Activated B cell treated with CpG ODN at 0.5 μM for 24 hours (primary cell): ENCODE measurements at regions not wholly inside any gene's neighbourhood (a gene's known extent, or its start where the extent isn't known, plus 50 kb on each side); places are given as distances from the start of the nearest gene placed in this dataset.

Experiments used
- ATAC-seq: fragments of 200-7000 bp; cut with Tn5 transposase; one replicate; pipeline ENCODE4 v1.10.0; 2021; ENCODE audit warnings: low read depth, mild to moderate bottlenecking, moderate library complexity
- CTCF ChIA-PET: fragments of 350-600 bp; sonication (Branson Sonifier 250); formaldehyde crosslinking; loops from one replicate; lab custom pipeline; 2021; ENCODE audit warnings: antibody characterized with exemption; lab: Charles Lee
- POLR2A ChIA-PET: fragments of 350-600 bp; sonication (Branson Sonifier 250); formaldehyde crosslinking; loops from one replicate; lab custom pipeline; 2021; ENCODE audit warnings: antibody characterized with exemption; lab: Charles Lee
- DNase-seq: peaks from one replicate; pipeline ENCODE4 v3.0.0; 2022
- H3K27ac Mint-ChIP-seq: one replicate; pipeline ENCODE4 v1.8.0; 2020; ENCODE audit warnings: mixed read lengths
- H3K27me3 Mint-ChIP-seq: one replicate; pipeline ENCODE4 v1.8.0; 2021; ENCODE audit warnings: mixed read lengths
- H3K36me3 Mint-ChIP-seq: one replicate; pipeline ENCODE4 v1.8.0; 2021; ENCODE audit warnings: low read depth, mixed read lengths
- H3K4me1 Mint-ChIP-seq: one replicate; pipeline ENCODE4 v1.8.0; 2021; ENCODE audit warnings: mixed read lengths
- H3K4me3 Mint-ChIP-seq: one replicate; pipeline ENCODE4 v1.8.0; 2020; ENCODE audit warnings: mild to moderate bottlenecking, mixed read lengths
- H3K9me3 Mint-ChIP-seq: one replicate; pipeline ENCODE4 v1.8.0; 2020; ENCODE audit warnings: mixed read lengths
- CTCF ChIP-seq: fragments of 200-600 bp; IDR thresholded peaks from one replicate; pipeline ENCODE4 v1.8.0; 2022; ENCODE audit warnings: antibody characterized with exemption, mild to moderate bottlenecking
- intact Hi-C: fragments of 100-400 bp; cut with micrococcal nuclease; formaldehyde crosslinking; loops from one replicate; pipeline ENCODE4 v1.15.1; 2024

GRCh38 chrY:7440796-7441530, 529.4 kb upstream of the AMELY start:
- POLR2A ChIA-PET: no interaction called here
- CTCF ChIA-PET: no interaction called here
- ATAC-seq (no peak), DNase-seq (no peak)
- Mint-ChIP-seq H3K27ac (no peak overlapping the region), H3K9me3 (no peaks in the 10 kb centered on the region), H3K4me3 (no peak overlapping the region), H3K27me3 (peaks cover 5% of the 10 kb centered on the region), H3K36me3 (no peaks in the 10 kb centered on the region), H3K4me1 (no peaks in the 10 kb centered on the region)
- intact Hi-C loops: no loop called here
- no peak for TF ChIP-seq CTCF

DNA sequence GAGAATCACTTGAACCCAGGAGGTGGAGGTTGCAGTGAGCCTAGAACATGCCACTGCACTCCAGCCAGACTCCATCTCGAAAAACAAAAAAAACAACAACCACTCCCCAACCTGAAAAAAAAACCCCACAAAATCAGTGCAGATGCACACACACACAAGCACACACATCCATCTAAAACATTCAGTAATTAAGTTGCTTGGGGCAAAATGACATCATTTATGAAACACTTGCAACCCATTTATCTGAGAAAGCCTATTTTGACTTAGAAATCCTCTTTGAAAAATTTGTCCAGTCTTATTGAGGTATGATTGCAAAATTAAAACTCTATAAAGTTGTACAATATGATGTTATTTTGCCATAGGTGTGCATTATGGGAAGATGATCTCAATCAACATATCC, 525.5 kb upstream of the AMELY start:
- no peak overlapping the region for H3K27ac Mint-ChIP-seq
- no peak for TF ChIP-seq CTCF
- no peak for DNase-seq
- CTCF ChIA-PET: no interaction called here
- no peak overlapping the region for H3K4me3 Mint-ChIP-seq
- H3K4me1 Mint-ChIP-seq: no peaks in the 10 kb centered on the region
- H3K9me3 Mint-ChIP-seq: no peaks in the 10 kb centered on the region
- POLR2A ChIA-PET: no interaction called here
- H3K27me3 Mint-ChIP-seq: peaks cover 5% of the 10 kb centered on the region
- no peak for ATAC-seq
- intact Hi-C loops: no loop called here
- H3K36me3 Mint-ChIP-seq: no peaks in the 10 kb centered on the region

DNA sequence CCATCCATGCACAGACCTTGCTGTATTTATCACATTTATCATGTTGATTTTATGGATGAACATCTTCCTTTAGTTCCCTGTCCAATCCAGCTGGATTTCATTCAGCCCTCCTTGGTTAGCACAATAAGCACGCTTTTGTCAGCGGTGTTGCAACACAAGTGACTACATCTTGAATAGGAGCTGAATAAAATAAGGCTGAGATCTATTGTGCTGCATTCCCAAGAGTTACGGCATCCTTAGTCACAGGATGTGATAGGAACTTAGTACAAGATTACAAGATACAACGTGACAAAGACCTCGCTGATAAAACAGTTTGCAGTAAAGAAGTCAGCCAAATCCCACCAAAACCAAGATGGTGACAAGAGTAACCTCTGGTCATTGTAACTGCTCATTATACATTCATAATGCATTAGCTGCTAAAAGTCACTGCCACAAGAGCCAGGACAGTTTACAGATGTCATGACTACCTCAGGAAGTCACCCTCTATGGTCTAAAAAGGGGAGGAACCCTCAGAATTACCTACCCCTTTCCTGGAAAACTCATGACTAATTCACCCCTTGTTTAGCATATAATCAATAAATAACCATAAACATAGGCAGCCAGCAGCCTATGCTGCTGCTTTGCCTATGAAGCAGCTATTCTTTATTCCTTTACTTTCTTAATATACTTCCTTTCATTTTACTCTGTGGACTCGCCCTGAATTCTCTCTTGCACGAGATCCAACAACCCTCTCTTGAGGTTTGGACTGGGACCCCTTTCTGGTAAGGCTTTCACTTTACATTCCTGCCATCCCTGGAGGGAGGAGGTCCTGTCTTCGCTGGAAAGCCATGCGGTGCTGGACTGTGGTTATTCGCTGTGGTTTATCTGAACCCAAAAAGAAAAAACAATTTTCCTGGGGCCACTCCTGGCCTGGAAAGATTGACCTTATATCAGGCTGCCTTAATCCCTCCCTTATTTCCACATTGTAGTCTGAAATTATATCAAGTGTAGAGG, 522.6 kb upstream of the AMELY start:
- peaks cover 2% of the 10 kb centered on the region for H3K9me3 Mint-ChIP-seq
- CTCF ChIA-PET: no interaction called here

DNA sequence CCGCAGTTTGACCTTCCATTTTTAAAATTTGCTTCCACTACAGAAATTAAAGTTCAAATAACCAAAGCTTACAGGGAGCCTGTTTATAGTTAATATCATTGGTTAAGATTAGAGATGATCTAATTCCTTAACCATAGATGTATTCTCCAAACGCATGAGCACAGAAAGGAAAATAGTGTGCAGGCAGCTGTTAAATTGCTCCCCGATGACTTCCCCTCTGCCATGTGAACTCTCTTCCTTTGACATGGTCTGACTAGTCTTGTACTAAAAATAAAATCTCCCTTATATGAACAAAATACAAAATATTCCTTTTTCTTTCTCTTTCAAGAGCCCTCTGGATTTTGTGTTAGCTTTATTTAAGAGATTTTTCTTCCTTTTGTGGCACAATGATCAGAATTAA, 507.6 kb upstream of the AMELY start:
- Mint-ChIP-seq H3K36me3 (no peaks in the 10 kb centered on the region), H3K4me1 (no peaks in the 10 kb centered on the region), H3K27me3 (no peaks in the 10 kb centered on the region), H3K4me3 (no peak overlapping the region), H3K9me3 (no peaks in the 10 kb centered on the region), H3K27ac (no peak overlapping the region)
- ChIA-PET POLR2A (no interaction called here), CTCF (no interaction called here)
- intact Hi-C loops: no loop called here
- ATAC-seq (no peak), DNase-seq (no peak)
- no peak for TF ChIP-seq CTCF

More for the DNA sequence above, 522.6 kb upstream of the AMELY start:
- no peak for DNase-seq
- Mint-ChIP-seq H3K36me3 (no peaks in the 10 kb centered on the region), H3K4me3 (no peak overlapping the region), H3K27me3 (peaks cover 5% of the 10 kb centered on the region), H3K4me1 (no peaks in the 10 kb centered on the region), H3K27ac (no peak overlapping the region)
- no peak for TF ChIP-seq CTCF
- no peak for ATAC-seq
- POLR2A ChIA-PET: no interaction called here
- intact Hi-C loops: no loop called here

GRCh38 chrY:7417946-7418345, 506.4 kb upstream of the AMELY start:
- CTCF ChIA-PET: no interaction called here
- H3K4me1 Mint-ChIP-seq: no peaks in the 10 kb centered on the region
- intact Hi-C loops: no loop called here

More at GRCh38 chrY:7417946-7418345, 506.4 kb upstream of the AMELY start:
- POLR2A ChIA-PET: no interaction called here
- no peak for TF ChIP-seq CTCF
- no peaks in the 10 kb centered on the region for H3K27me3 Mint-ChIP-seq
- DNase-seq: no peak
- H3K27ac Mint-ChIP-seq: no peak overlapping the region
- H3K36me3 Mint-ChIP-seq: no peaks in the 10 kb centered on the region
- H3K4me3 Mint-ChIP-seq: no peak overlapping the region
- ATAC-seq: no peak
- H3K9me3 Mint-ChIP-seq: no peaks in the 10 kb centered on the region
